ENCODE measurements at regions not wholly inside any gene's neighbourhood (a gene's known extent, or its start where the extent isn't known, plus 50 kb on each side); places are given as distances from the start of the nearest gene placed in this dataset.

DNA sequence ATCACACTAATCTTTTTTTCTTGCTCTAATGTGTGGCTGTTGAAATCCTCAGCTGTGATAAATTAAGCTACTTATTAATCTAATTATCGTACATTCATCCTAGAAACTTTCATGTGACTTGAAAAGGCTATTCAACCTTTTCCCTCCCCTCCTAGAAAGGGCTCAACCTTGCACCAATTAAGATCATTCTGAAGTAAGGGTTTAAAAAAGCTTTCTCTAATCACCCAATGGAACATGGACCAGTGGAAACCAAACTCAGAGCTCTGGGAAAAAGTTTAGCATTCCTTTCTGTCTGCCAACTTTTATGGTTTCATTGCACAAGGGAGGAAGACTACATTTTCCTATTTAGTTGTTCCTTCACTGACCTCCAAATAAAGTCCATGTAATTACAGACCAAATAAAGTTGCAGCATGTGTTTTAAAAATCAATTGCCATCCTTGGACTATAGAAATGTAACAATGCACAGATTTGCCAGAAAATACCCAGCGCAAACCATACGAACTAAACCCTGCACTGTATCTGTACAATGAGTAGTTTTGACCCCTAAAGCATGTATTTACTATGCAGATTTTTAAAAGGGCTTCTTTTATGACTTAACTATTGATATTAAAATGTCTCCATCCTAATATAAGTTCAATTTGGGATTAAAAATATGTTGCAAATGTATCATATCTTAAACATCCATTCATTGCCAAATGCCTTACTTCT is 142.6 kb upstream of the OTX2 start:
- TF ChIP-seq, protein P1, sequence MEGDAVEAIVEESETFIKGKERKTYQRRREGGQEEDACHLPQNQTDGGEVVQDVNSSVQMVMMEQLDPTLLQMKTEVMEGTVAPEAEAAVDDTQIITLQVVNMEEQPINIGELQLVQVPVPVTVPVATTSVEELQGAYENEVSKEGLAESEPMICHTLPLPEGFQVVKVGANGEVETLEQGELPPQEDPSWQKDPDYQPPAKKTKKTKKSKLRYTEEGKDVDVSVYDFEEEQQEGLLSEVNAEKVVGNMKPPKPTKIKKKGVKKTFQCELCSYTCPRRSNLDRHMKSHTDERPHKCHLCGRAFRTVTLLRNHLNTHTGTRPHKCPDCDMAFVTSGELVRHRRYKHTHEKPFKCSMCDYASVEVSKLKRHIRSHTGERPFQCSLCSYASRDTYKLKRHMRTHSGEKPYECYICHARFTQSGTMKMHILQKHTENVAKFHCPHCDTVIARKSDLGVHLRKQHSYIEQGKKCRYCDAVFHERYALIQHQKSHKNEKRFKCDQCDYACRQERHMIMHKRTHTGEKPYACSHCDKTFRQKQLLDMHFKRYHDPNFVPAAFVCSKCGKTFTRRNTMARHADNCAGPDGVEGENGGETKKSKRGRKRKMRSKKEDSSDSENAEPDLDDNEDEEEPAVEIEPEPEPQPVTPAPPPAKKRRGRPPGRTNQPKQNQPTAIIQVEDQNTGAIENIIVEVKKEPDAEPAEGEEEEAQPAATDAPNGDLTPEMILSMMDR (IDR thresholded peaks at IDR 0.05; ENCODE audit: low read depth, low read length), result no peak
- no peaks in the 10 kb centered on the region for H3K27me3 ChIP-seq (ENCODE audit: insufficient read depth, low read depth, severe bottlenecking)
- no peak overlapping the region for H3K27ac ChIP-seq
- no peaks in the 10 kb centered on the region for H3K36me3 ChIP-seq
- H3K9me3 ChIP-seq (ENCODE audit: severe bottlenecking), result no peaks in the 10 kb centered on the region
- no peak overlapping the region for H3K4me3 ChIP-seq (ENCODE audit: low read depth, low read length)
- DNase-seq, result no peak

DNA sequence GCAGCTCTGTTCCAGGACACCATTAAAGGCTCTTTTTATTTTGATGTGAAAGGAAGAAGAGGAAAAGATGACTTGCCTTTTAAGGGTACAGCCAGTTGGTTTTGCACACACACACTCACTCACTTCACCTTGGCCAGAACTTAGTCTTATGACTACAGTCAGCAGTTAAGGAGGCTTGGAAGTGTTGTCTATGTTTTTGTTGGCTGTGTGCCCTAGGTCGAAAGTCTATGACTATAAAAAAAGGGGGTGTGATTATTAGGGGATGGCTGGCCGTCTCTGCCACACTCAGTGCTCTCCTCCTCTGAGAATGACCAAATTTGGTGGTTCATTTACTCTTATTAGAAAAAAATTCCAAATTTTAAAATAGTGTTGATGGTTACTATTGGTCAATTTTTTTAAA is 139.5 kb upstream of the OTX2 start:
- no peak for DNase-seq
- no peak overlapping the region for H3K27ac ChIP-seq
- H3K9me3 ChIP-seq (ENCODE audit: severe bottlenecking), result no peaks in the 10 kb centered on the region
- no peak overlapping the region for H3K4me3 ChIP-seq (ENCODE audit: low read depth, low read length)
- no peaks in the 10 kb centered on the region for H3K27me3 ChIP-seq (ENCODE audit: insufficient read depth, low read depth, severe bottlenecking)
- TF ChIP-seq, protein P1 (IDR thresholded peaks at IDR 0.05; ENCODE audit: low read depth, low read length), result no peak
- no peaks in the 10 kb centered on the region for H3K36me3 ChIP-seq

DNA sequence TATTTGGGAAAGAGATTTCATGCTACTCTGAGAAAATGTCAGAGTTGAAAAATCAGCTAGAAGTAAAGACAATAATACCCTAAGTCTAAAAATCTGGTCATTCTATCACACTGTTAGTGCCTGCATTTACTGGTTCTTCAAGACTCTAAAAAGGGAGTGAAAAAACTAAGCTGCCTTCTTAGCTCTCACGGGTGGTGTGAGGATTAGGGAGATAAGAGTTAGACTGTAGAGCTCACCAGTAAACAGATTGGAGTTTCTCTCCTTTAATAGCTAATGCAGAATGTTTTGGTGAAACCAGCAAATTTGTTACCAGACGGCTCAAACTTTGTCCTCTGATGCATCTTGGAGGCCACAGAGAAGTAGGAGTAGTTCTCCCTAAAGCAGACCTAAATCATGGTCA is 135.0 kb upstream of the OTX2 start:
- Histone ChIP-seq H3K9me3 (ENCODE audit: severe bottlenecking) (no peaks in the 10 kb centered on the region), H3K4me3 (ENCODE audit: low read depth, low read length) (no peak overlapping the region), H3K36me3 (no peaks in the 10 kb centered on the region), H3K27ac (peak overlapping the region; percentile 0; the same call in 1 of the 2 replicates), H3K27me3 (ENCODE audit: insufficient read depth, low read depth, severe bottlenecking) (no peaks in the 10 kb centered on the region)
- DNase-seq, result peak; percentile 24
- TF ChIP-seq, protein P1 (IDR thresholded peaks at IDR 0.05; ENCODE audit: low read depth, low read length), result no peak

DNA sequence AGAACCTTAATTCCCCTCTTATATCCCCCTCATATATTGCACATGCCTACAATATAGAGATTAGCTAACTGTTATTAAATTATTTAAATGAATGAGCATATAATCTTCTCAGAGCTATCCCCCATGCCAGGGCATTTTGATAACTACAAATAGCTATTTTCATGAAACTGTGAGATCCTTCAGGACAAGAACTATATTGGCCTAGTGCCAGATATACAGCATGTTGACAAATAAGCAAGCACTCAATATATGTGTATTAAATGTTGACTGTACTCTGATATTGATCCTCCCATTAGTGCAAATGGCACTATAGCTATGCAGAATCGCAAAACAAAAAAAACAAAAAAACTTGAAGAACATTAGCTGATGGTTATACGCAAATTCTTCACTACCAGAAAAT is 134.1 kb upstream of the OTX2 start:
- H3K27ac ChIP-seq, result no peak overlapping the region
- no peaks in the 10 kb centered on the region for H3K9me3 ChIP-seq (ENCODE audit: severe bottlenecking)
- TF ChIP-seq, protein P1 (IDR thresholded peaks at IDR 0.05; ENCODE audit: low read depth, low read length), result no peak
- H3K4me3 ChIP-seq (ENCODE audit: low read depth, low read length), result no peak overlapping the region
- H3K27me3 ChIP-seq (ENCODE audit: insufficient read depth, low read depth, severe bottlenecking), result no peaks in the 10 kb centered on the region
- DNase-seq, result no peak
- no peaks in the 10 kb centered on the region for H3K36me3 ChIP-seq

DNA sequence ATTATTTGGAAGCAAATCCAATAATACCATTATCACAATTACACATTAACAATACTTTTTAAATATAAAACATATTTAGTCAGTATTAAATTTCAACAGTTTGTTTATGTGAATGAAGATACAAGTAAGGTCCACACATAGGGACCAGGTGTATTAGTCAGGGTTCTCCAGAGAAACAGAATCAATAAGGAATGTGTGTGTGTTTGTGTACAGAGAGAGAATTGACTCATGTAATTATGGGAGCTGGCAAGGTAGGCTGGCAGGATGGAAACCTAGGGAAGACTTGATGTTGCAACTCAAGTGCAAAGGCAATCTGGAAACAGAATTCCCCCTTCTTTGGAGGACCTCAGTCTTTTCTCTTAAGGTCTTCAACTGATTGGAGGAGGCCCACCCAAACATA is 123.2 kb upstream of the OTX2 start:
- Histone ChIP-seq H3K9me3 (ENCODE audit: severe bottlenecking) (no peaks in the 10 kb centered on the region), H3K4me3 (ENCODE audit: low read depth, low read length) (no peak overlapping the region), H3K36me3 (peaks cover 7% of the 10 kb centered on the region), H3K27ac (no peak overlapping the region), H3K27me3 (ENCODE audit: insufficient read depth, low read depth, severe bottlenecking) (no peaks in the 10 kb centered on the region)
- DNase-seq, result no peak
- TF ChIP-seq, protein P1 (IDR thresholded peaks at IDR 0.05; ENCODE audit: low read depth, low read length), result no peak

Data from WERI-Rb-1 (cell line).